Body of pancreas (tissue), 4 donors: ENCODE measurements at regions not wholly inside any gene's neighbourhood (a gene's known extent, or its start where the extent isn't known, plus 50 kb on each side); places are given as distances from the start of the nearest gene placed in this dataset.

Experiments used
- ATAC-seq: fragments of 150-250 bp; one replicate; pipeline ENCODE4 v1.9.1; 2016
- DNase-seq, 4 donors: peaks; one replicate each; pipeline ENCODE4 v3.0.0-alpha.2; 2019
- H3K27ac ChIP-seq, 4 donors: fragments of 200-600 bp; sonication (generic); 1 replicate in 3 of 4; 2 replicates in 1 of 4; pipeline versions ENCODE4 v1.5.1 to v1.6.1; 2016 to 2019; ENCODE audit warnings: mild to moderate bottlenecking in 1 of 4, mixed read lengths in 1 of 4, moderate library complexity in 1 of 4
- H3K27me3 ChIP-seq, 2 donors: fragments of 200-600 bp; sonication (generic); one replicate each; pipeline ENCODE4 v1.6.0; 2016; ENCODE audit warnings: mild to moderate bottlenecking in 1 of 2
- H3K36me3 ChIP-seq, 2 donors: fragments of 200-600 bp; sonication (generic); replicated peaks in 1 of 2; 2 replicates each; pipeline ENCODE4 v1.5.1; 2016; ENCODE audit warnings: low read depth in 2 of 2; ENCODE audit not compliant: insufficient read depth in 1 of 2
- H3K4me1 ChIP-seq: fragments of 200-600 bp; sonication (generic); one replicate; pipeline ENCODE4 v1.6.0; 2016
- H3K4me3 ChIP-seq, 2 donors: fragments of 200-600 bp; sonication (generic); 1 replicate in 1 of 2; 2 replicates in 1 of 2; pipeline ENCODE4 v1.5.1; 2016 to 2019
- H3K9me3 ChIP-seq, 3 donors: fragments of 200-600 bp; sonication (generic); 1 replicate in 2 of 3; 2 replicates in 1 of 3; pipeline ENCODE4 v1.5.1; 2016
- CTCF ChIP-seq, 7 experiments: fragments of 450-650 bp in 4 of 7; fragments of 200-600 bp in 3 of 7; sonication (generic) in 3 of 7; IDR thresholded peaks; one replicate each; pipeline ENCODE4 v1.5.1; 2016 to 2019; ENCODE audit warnings: antibody characterized with exemption in 7 of 7
- POLR2A ChIP-seq, 3 donors: fragments of 450-650 bp; IDR thresholded peaks; one replicate each; pipeline ENCODE4 v1.6.1; 2016; ENCODE audit warnings: antibody characterized with exemption in 3 of 3, mild to moderate bottlenecking in 2 of 3
- WGBS, 2 donors: methylation state at CpG; one replicate each; pipeline ENCODE4 v1.1.5; 2017; 5-methylcytosine and 5-hydroxymethylcytosine counted together
- intact Hi-C: fragments of 100-400 bp; cut with DNase I; formaldehyde crosslinking; loops from one replicate; pipeline ENCODE4 v1.15.1; 2023

GRCh38 chr3:34225821-34226366 is 427.5 kb downstream of the PDCD6IP start:
- Histone ChIP-seq H3K27ac (no peak overlapping the region), H3K36me3 (no peaks in the 10 kb centered on the region), H3K9me3 (no peaks in the 10 kb centered on the region), H3K4me1 (no peaks in the 10 kb centered on the region), H3K27me3 (no peaks in the 10 kb centered on the region), H3K4me3 (no peak overlapping the region)
- WGBS, 2 donors = 52 to 61% methylated on average over 3 of the region's 3 CpGs
- TF ChIP-seq POLR2A (IDR thresholded peaks at IDR 0.05) = no peak
- TF ChIP-seq CTCF (IDR thresholded peaks at IDR 0.05) = no peak
- DNase-seq = no peak
- no peak for ATAC-seq
- intact Hi-C loops = no loop called here

GRCh38 chr3:34229876-34230275 is 431.4 kb downstream of the PDCD6IP start:
- WGBS, 2 donors = 78 to 87% methylated on average over 5 of the region's 5 CpGs
- H3K9me3 ChIP-seq = no peaks in the 10 kb centered on the region
- no peak overlapping the region for H3K4me3 ChIP-seq
- no peak for ATAC-seq
- intact Hi-C loops = no loop called here
- no peaks in the 10 kb centered on the region for H3K27me3 ChIP-seq
- no peak for DNase-seq
- no peak for TF ChIP-seq POLR2A (IDR thresholded peaks at IDR 0.05)
- TF ChIP-seq CTCF (IDR thresholded peaks at IDR 0.05) = no peak
- no peak overlapping the region for H3K27ac ChIP-seq
- H3K4me1 ChIP-seq = no peaks in the 10 kb centered on the region
- H3K36me3 ChIP-seq = no peaks in the 10 kb centered on the region

- no peak for DNase-seq
- intact Hi-C loops = no loop called here
Observed at GRCh38 chr3:34235096-34235495, 436.7 kb downstream of the PDCD6IP start.

GRCh38 chr3:34237946-34238345 is 439.5 kb downstream of the PDCD6IP start:
- H3K36me3 ChIP-seq = no peaks in the 10 kb centered on the region
- 10 to 39% methylated on average over 1 of the region's 1 CpG for WGBS, 2 donors
- no peaks in the 10 kb centered on the region for H3K27me3 ChIP-seq
- ATAC-seq (no peak), DNase-seq (no peak)
- no peak overlapping the region for H3K27ac ChIP-seq
- no peak overlapping the region for H3K4me3 ChIP-seq
- TF ChIP-seq CTCF (IDR thresholded peaks at IDR 0.05) (no peak), POLR2A (IDR thresholded peaks at IDR 0.05) (no peak)
- intact Hi-C loops = no loop called here
- no peaks in the 10 kb centered on the region for H3K4me1 ChIP-seq
- H3K9me3 ChIP-seq = no peaks in the 10 kb centered on the region

More at GRCh38 chr3:34235096-34235495, 436.7 kb downstream of the PDCD6IP start:
- no peaks in the 10 kb centered on the region for H3K27me3 ChIP-seq
- 49% methylated on average over 2 of the region's 2 CpGs for whole genome bisulfite sequencing, 2 donors
- no peaks in the 10 kb centered on the region for H3K9me3 ChIP-seq
- H3K36me3 ChIP-seq = no peaks in the 10 kb centered on the region
- no peak for ATAC-seq
- no peaks in the 10 kb centered on the region for H3K4me1 ChIP-seq
- no peak overlapping the region for H3K4me3 ChIP-seq
- TF ChIP-seq CTCF (IDR thresholded peaks at IDR 0.05) (no peak), POLR2A (IDR thresholded peaks at IDR 0.05) (no peak)
- no peak overlapping the region for H3K27ac ChIP-seq

- DNase-seq (no peak), ATAC-seq (no peak)
- WGBS, 2 donors = 50 to 53% methylated on average over 1 of the region's 1 CpG
Observed at GRCh38 chr3:34238407-34238806, 440.0 kb downstream of the PDCD6IP start.

More at GRCh38 chr3:34238407-34238806, 440.0 kb downstream of the PDCD6IP start:
- H3K27me3 ChIP-seq = no peaks in the 10 kb centered on the region
- TF ChIP-seq POLR2A (IDR thresholded peaks at IDR 0.05) = no peak
- TF ChIP-seq CTCF (IDR thresholded peaks at IDR 0.05) = no peak
- intact Hi-C loops = no loop called here
- H3K9me3 ChIP-seq = no peaks in the 10 kb centered on the region
- no peaks in the 10 kb centered on the region for H3K36me3 ChIP-seq
- no peak overlapping the region for H3K27ac ChIP-seq
- no peaks in the 10 kb centered on the region for H3K4me1 ChIP-seq
- no peak overlapping the region for H3K4me3 ChIP-seq
